Esophagus squamous epithelium (tissue), 4 donors: ENCODE measurements at regions not wholly inside any gene's neighbourhood (a gene's known extent, or its start where the extent isn't known, plus 50 kb on each side); places are given as distances from the start of the nearest gene placed in this dataset.

Experiments
- CTCF ChIP-seq, 6 experiments: fragments of 450-650 bp in 4 of 6; fragments of 200-600 bp in 2 of 6; sonication (generic) in 2 of 6; IDR thresholded peaks; one replicate each; pipeline ENCODE4 v1.5.1; 2016 to 2019; ENCODE audit warnings: antibody characterized with exemption in 6 of 6, mild to moderate bottlenecking in 4 of 6, moderate library complexity in 4 of 6
- POLR2A ChIP-seq, 4 donors: fragments of 450-650 bp; IDR thresholded peaks; one replicate each; pipeline ENCODE4 v1.6.1; 2017; ENCODE audit warnings: antibody characterized with exemption in 4 of 4, mild to moderate bottlenecking in 4 of 4, moderate library complexity in 3 of 4

GRCh38 chr20:57032847-57033246 is 233.6 kb downstream of the BMP7 start:
- TF ChIP-seq CTCF (IDR thresholded peaks at IDR 0.05) (no peak), POLR2A (IDR thresholded peaks at IDR 0.05) (no peak)
